ENCODE measurements at regions not wholly inside any gene's neighbourhood (a gene's known extent, or its start where the extent isn't known, plus 50 kb on each side); places are given as distances from the start of the nearest gene placed in this dataset.

DNA sequence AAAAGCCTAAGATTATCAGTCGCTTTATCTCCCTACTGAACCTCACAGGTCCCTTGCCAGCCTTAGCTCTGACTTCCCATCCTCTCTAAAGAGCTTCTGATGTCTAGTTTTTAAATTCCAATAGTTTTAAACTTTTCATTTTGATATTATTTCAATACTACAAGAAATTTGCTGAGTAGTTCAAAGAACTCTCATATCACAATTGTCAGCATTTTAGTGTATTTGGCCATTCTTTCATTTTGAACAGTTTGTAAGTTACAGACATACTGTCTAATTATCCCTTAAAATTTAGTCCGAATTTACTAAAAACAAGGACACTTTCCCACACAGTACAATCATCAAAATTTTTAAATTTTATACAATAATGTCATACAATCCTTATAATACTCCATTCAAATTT, 666.8 kb upstream of the SETBP1 start:
- TF ChIP-seq POLR2A (IDR thresholded peaks at IDR 0.05) (no peak), CTCF (IDR thresholded peaks at IDR 0.05) (no peak)
